ENCODE measurements at regions not wholly inside any gene's neighbourhood (a gene's known extent, or its start where the extent isn't known, plus 50 kb on each side); places are given as distances from the start of the nearest gene placed in this dataset.

DNA sequence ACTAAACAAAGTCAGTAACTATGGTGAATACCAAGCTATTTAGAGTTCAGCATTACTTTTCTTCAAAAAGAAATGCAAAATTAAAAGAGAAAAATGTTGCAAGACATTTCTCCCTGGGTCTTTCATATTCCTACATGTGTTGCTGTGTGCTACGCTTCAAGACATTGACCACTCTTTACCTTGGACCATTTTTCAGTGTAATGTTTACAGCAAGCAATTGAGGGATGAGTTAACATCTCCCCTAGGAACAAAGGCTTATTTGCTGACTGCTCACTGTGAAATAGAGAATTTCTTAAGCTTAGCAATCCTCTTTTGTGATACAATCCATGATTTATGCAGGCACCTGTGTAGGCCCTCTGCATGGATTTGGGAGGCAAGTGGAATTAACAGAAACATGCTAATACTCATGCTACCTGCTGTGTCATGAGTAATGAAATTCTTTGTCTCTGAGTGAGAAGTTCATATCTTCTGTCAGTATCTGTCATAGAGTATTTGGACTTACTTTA, 1202.9 kb upstream of the CDH8 start:
- H3K27ac ChIP-seq (ENCODE audit: low read depth, low read length) = no peak overlapping the region
- H3K4me3 ChIP-seq (ENCODE audit: low read depth, low read length) = no peak overlapping the region

DNA sequence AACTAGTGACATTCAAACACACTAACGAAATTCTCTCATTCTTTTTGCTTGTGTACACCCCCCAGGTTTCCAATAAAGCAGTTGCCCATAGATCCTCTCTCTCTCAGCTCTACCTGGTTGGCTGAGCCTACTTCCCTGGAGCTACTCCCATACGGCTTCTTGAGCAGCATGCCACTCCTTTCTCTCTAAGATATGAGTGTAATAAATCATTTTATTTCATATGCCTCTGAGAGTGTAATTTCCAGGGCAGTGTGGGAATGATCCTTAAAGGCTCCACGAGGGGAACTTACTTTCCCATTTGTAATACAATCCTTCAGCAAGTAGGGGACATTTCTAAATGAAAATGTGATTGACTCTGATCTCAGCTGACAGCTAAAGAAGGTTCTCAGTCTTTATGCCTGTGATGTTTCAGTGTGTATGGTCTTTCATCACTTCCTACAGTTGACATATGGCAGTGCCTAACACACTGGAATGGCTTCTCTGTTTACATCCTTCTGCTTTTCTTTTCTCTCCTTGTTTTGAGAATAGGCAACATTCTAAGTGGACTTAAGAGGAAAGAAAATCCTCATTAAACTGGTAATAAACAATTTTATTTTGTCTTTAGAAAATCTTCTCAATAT, 1194.3 kb upstream of the CDH8 start:
- no peak overlapping the region for H3K27ac ChIP-seq (ENCODE audit: low read depth, low read length)
- H3K4me3 ChIP-seq (ENCODE audit: low read depth, low read length) = no peak overlapping the region
- H3K4me1 ChIP-seq (ENCODE audit: control insufficient read depth, insufficient read depth, low read length, unreplicated experiment) = no peaks in the 10 kb centered on the region
- no peaks in the 10 kb centered on the region for H3K79me2 ChIP-seq (ENCODE audit: control insufficient read depth, insufficient read depth, low read length, unreplicated experiment)
- H3K36me3 ChIP-seq (ENCODE audit: insufficient read depth, low read length) = no peaks in the 10 kb centered on the region
- H2AFZ ChIP-seq (ENCODE audit: low read length, unreplicated experiment) = no peak overlapping the region
- H3K27me3 ChIP-seq (ENCODE audit: insufficient read depth, low read length) = no peaks in the 10 kb centered on the region

More for the DNA sequence above, 1202.9 kb upstream of the CDH8 start:
- Histone ChIP-seq H3K27me3 (ENCODE audit: insufficient read depth, low read length) (no peaks in the 10 kb centered on the region), H3K79me2 (ENCODE audit: control insufficient read depth, insufficient read depth, low read length, unreplicated experiment) (no peaks in the 10 kb centered on the region), H2AFZ (ENCODE audit: low read length, unreplicated experiment) (no peak overlapping the region), H3K36me3 (ENCODE audit: insufficient read depth, low read length) (no peaks in the 10 kb centered on the region), H3K4me1 (ENCODE audit: control insufficient read depth, insufficient read depth, low read length, unreplicated experiment) (no peaks in the 10 kb centered on the region)

DNA sequence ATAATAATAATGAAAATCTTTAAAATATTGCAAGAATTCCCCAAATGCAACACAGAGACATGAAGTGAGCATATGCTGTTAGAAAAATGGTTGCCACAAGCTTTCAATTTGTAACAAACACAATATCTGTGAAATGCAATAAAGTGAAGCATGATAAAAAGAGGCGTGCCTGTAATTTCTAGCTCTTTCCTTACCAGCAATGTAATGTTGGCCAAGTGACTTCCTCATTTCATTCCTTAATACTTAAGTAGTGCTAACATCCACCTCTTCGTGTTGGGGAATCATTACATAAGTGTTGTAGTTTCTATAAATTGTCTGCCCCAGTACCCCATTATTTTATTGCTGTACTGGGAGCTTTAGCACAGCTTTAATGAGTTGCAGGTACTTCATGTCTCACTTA, 1192.0 kb upstream of the CDH8 start:
- Histone ChIP-seq H2AFZ (ENCODE audit: low read length, unreplicated experiment) (no peak overlapping the region), H3K27me3 (ENCODE audit: insufficient read depth, low read length) (no peaks in the 10 kb centered on the region)

DNA sequence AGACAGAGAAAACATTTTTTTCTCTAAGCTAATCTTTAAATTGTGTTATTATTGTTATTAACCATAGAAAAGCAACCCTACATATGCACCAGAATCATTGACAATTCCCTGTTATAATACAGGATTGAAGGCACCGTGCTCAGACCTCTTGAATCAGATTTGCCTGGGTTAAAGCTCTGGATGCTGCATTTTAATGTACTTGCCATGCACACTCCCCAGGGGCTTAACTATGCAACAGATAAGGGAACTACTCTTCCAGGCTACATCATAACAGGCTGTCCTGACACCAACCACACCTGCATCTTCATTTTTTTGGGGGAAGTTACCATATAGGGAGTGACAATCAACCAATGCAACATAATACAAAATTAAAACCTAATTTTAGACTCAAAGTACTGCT, 1187.6 kb upstream of the CDH8 start:
- H3K4me3 ChIP-seq (ENCODE audit: low read depth, low read length) = no peak overlapping the region
- H3K27ac ChIP-seq (ENCODE audit: low read depth, low read length) = no peak overlapping the region
- no peaks in the 10 kb centered on the region for H3K79me2 ChIP-seq (ENCODE audit: control insufficient read depth, insufficient read depth, low read length, unreplicated experiment)
- no peaks in the 10 kb centered on the region for H3K27me3 ChIP-seq (ENCODE audit: insufficient read depth, low read length)
- no peaks in the 10 kb centered on the region for H3K36me3 ChIP-seq (ENCODE audit: insufficient read depth, low read length)
- H2AFZ ChIP-seq (ENCODE audit: low read length, unreplicated experiment) = no peak overlapping the region
- no peaks in the 10 kb centered on the region for H3K4me1 ChIP-seq (ENCODE audit: control insufficient read depth, insufficient read depth, low read length, unreplicated experiment)

More for the DNA sequence above, 1192.0 kb upstream of the CDH8 start:
- Histone ChIP-seq H3K27ac (ENCODE audit: low read depth, low read length) (no peak overlapping the region), H3K36me3 (ENCODE audit: insufficient read depth, low read length) (no peaks in the 10 kb centered on the region), H3K4me3 (ENCODE audit: low read depth, low read length) (no peak overlapping the region), H3K4me1 (ENCODE audit: control insufficient read depth, insufficient read depth, low read length, unreplicated experiment) (no peaks in the 10 kb centered on the region), H3K79me2 (ENCODE audit: control insufficient read depth, insufficient read depth, low read length, unreplicated experiment) (no peaks in the 10 kb centered on the region)

DNA sequence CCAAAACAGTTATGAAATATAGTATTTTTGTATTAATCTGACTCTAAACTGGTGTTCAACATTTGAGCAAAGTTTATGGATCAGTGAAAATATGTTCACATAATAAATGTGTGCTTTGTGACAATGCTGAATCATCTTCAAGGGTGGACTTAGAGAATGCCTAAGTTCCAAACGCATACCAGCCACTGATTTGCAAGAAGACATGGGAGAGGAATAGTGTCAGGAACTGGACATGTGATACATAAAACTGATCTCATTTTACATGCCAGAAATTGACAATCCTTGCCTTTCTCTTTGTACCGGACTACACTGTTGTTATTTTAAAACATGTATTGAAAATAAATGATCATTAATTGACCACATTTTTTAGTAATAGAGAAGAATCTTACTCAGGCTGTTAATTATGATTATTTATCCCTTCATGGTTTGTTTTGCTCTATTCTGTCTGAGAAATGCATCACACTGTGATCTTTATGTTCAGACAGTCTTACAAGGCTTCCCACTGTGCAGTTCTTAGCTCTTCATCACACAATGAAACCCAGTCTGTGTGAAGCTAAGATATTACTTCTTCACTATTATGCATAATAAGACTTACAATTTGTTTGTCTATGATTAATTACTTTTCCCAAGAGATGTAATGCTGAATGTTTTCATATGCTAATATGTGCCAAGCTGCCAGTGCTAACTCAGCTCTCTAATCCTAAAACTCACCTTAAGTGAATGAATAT, 1180.6 kb upstream of the CDH8 start:
- Histone ChIP-seq H2AFZ (ENCODE audit: low read length, unreplicated experiment) (no peak overlapping the region), H3K36me3 (ENCODE audit: insufficient read depth, low read length) (no peaks in the 10 kb centered on the region), H3K27ac (ENCODE audit: low read depth, low read length) (no peak overlapping the region), H3K27me3 (ENCODE audit: insufficient read depth, low read length) (no peaks in the 10 kb centered on the region), H3K79me2 (ENCODE audit: control insufficient read depth, insufficient read depth, low read length, unreplicated experiment) (no peaks in the 10 kb centered on the region), H3K4me3 (ENCODE audit: low read depth, low read length) (no peak overlapping the region), H3K4me1 (ENCODE audit: control insufficient read depth, insufficient read depth, low read length, unreplicated experiment) (no peaks in the 10 kb centered on the region)

DNA sequence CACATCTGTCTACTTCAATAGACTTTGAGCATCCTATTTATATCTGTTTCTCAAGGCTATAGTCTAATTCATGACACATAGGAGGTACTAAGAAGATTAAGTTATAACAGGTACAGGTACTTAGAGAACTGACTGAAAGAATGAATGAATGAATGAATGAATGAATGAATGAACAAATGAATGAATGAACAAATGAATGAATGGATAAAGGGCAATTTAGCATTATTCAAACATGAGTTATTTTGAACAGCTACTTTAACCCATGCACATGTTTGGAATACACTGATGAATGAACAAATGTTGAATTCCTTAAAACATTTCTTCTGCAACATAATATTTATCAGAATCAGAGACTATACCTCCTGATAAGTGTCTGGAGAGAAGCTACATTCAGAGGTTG, 1165.6 kb upstream of the CDH8 start:
- Histone ChIP-seq H2AFZ (ENCODE audit: low read length, unreplicated experiment) (no peak overlapping the region), H3K79me2 (ENCODE audit: control insufficient read depth, insufficient read depth, low read length, unreplicated experiment) (no peaks in the 10 kb centered on the region), H3K4me1 (ENCODE audit: control insufficient read depth, insufficient read depth, low read length, unreplicated experiment) (no peaks in the 10 kb centered on the region), H3K36me3 (ENCODE audit: insufficient read depth, low read length) (no peaks in the 10 kb centered on the region), H3K4me3 (ENCODE audit: low read depth, low read length) (no peak overlapping the region), H3K27me3 (ENCODE audit: insufficient read depth, low read length) (no peaks in the 10 kb centered on the region), H3K27ac (ENCODE audit: low read depth, low read length) (no peak overlapping the region)

DNA sequence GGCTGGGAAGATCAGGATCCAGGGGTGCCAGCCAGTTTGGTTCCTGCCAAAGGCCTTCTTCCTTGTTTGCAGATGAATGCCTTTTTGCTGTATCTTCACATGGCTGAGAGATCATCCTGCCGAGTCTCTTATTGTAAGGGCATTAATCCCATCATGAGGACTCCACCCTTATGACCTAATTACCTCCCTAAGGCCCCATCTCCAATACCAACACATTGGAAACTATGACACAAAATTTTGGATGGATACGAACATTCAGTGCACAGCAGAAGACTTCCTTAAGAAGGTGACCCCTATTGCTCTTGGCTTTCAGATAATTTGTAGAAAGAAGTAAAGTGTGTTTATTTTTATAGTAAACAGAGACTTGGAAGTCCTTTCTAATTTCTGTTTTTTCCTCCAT, 1164.7 kb upstream of the CDH8 start:
- no peak overlapping the region for H3K27ac ChIP-seq (ENCODE audit: low read depth, low read length)
- H3K4me1 ChIP-seq (ENCODE audit: control insufficient read depth, insufficient read depth, low read length, unreplicated experiment) = no peaks in the 10 kb centered on the region
- H3K4me3 ChIP-seq (ENCODE audit: low read depth, low read length) = no peak overlapping the region
- no peak overlapping the region for H2AFZ ChIP-seq (ENCODE audit: low read length, unreplicated experiment)
- no peaks in the 10 kb centered on the region for H3K79me2 ChIP-seq (ENCODE audit: control insufficient read depth, insufficient read depth, low read length, unreplicated experiment)
- H3K27me3 ChIP-seq (ENCODE audit: insufficient read depth, low read length) = no peaks in the 10 kb centered on the region
- H3K36me3 ChIP-seq (ENCODE audit: insufficient read depth, low read length) = no peaks in the 10 kb centered on the region

DNA sequence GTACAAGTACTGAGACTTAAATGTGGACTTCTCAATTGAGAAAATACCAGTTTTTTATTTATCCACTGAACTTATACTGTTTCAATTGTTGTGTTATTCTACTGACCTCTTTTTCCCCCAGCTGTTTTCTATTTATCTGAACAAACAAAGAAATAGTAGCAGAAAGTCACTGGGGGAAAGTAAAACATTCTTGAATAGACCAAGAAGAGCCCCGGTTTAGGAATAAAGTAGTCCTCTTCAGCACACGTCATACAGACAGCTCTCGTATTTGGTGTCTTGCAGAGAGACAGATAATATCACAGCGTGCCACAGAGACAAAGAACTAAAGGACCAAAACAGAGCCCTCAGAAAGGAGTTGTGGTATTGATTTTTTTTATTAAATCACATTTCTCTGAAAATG, 1159.1 kb upstream of the CDH8 start:
- H2AFZ ChIP-seq (ENCODE audit: low read length, unreplicated experiment) = no peak overlapping the region
- H3K4me1 ChIP-seq (ENCODE audit: control insufficient read depth, insufficient read depth, low read length, unreplicated experiment) = no peaks in the 10 kb centered on the region
- H3K36me3 ChIP-seq (ENCODE audit: insufficient read depth, low read length) = no peaks in the 10 kb centered on the region
- H3K27ac ChIP-seq (ENCODE audit: low read depth, low read length) = no peak overlapping the region
- no peaks in the 10 kb centered on the region for H3K79me2 ChIP-seq (ENCODE audit: control insufficient read depth, insufficient read depth, low read length, unreplicated experiment)
- no peaks in the 10 kb centered on the region for H3K27me3 ChIP-seq (ENCODE audit: insufficient read depth, low read length)
- H3K4me3 ChIP-seq (ENCODE audit: low read depth, low read length) = no peak overlapping the region

DNA sequence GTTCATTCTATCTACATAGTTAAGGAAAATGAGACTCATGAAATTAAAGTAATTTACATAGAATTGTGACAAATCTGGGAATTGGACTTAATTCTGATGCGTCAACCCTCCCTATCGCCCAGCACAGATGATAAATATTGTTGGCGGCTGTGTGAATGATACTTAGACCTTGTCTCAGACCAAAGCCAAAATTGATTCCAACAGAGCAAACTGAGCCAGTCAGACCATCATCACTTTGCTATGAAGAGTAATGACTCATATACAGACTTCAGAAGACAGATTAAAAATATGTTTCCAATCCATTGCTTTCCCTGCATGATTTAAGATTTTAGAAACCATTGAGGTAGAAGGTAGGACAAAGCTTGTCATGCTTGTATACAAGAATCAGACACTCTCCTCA, 1156.7 kb upstream of the CDH8 start:
- Histone ChIP-seq H3K79me2 (ENCODE audit: control insufficient read depth, insufficient read depth, low read length, unreplicated experiment) (no peaks in the 10 kb centered on the region), H3K27ac (ENCODE audit: low read depth, low read length) (no peak overlapping the region), H3K36me3 (ENCODE audit: insufficient read depth, low read length) (no peaks in the 10 kb centered on the region), H2AFZ (ENCODE audit: low read length, unreplicated experiment) (no peak overlapping the region), H3K27me3 (ENCODE audit: insufficient read depth, low read length) (no peaks in the 10 kb centered on the region), H3K4me1 (ENCODE audit: control insufficient read depth, insufficient read depth, low read length, unreplicated experiment) (no peaks in the 10 kb centered on the region), H3K4me3 (ENCODE audit: low read depth, low read length) (no peak overlapping the region)

DNA sequence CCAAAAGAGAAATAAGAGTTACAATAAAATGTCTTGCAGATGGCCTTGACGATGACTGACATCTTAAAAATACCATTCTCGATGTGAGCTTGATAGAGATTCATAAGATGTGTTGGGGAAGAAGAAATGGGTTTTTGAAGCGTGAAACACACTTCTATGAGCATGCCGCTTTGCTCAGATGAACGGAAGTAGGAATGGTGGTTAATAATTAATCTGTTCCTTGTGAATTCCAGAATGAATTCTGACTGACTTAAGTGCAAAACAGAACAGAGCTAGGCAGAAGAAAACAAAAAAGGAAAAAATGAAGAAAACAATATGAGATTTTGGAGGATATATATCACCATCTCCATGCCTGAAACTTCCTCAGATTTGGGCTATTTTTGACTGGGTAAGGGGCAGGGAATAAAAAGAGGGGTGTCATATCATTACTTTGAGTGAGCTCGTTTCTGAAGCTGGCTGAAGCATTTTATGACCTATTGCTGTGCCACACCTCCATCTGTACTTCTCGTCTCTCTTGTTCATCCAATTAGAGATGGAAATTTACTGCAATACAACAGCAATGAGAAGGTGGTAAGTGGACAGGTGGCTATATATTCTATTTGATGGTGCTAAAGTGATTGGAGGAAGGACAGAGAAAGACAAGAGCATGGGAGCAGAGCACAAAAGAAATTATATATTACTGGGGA, 1152.0 kb upstream of the CDH8 start:
- H3K79me2 ChIP-seq (ENCODE audit: control insufficient read depth, insufficient read depth, low read length, unreplicated experiment) = no peaks in the 10 kb centered on the region
- H2AFZ ChIP-seq (ENCODE audit: low read length, unreplicated experiment) = no peak overlapping the region
- no peaks in the 10 kb centered on the region for H3K27me3 ChIP-seq (ENCODE audit: insufficient read depth, low read length)
- H3K36me3 ChIP-seq (ENCODE audit: insufficient read depth, low read length) = no peaks in the 10 kb centered on the region
- no peak overlapping the region for H3K27ac ChIP-seq (ENCODE audit: low read depth, low read length)
- H3K4me1 ChIP-seq (ENCODE audit: control insufficient read depth, insufficient read depth, low read length, unreplicated experiment) = no peaks in the 10 kb centered on the region
- no peak overlapping the region for H3K4me3 ChIP-seq (ENCODE audit: low read depth, low read length)

DNA sequence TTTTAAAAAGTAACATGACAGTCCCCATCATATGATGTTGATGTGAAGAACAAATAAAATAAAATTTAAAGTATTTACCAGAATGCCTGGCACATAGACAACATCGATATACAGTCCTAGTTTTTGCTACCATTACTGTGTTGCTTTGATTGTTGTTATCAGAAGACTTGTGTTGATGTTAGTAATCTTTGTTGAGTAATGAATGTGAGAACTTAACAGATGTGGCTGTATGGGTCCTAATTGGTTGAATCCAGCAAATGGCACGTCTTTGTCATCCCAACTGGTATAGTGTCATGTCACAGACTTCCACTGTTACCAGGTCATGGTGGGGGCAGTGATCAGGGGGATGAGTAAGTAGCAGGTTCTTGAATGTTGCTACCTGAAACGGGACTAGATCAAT, 1151.4 kb upstream of the CDH8 start:
- Histone ChIP-seq H2AFZ (ENCODE audit: low read length, unreplicated experiment) (no peak overlapping the region), H3K4me1 (ENCODE audit: control insufficient read depth, insufficient read depth, low read length, unreplicated experiment) (no peaks in the 10 kb centered on the region), H3K27me3 (ENCODE audit: insufficient read depth, low read length) (no peaks in the 10 kb centered on the region), H3K4me3 (ENCODE audit: low read depth, low read length) (no peak overlapping the region), H3K79me2 (ENCODE audit: control insufficient read depth, insufficient read depth, low read length, unreplicated experiment) (no peaks in the 10 kb centered on the region), H3K36me3 (ENCODE audit: insufficient read depth, low read length) (no peaks in the 10 kb centered on the region), H3K27ac (ENCODE audit: low read depth, low read length) (no peak overlapping the region)

Data from ACC112 (cell line).